Erythroblast (primary cell): ENCODE measurements at regions not wholly inside any gene's neighbourhood (a gene's known extent, or its start where the extent isn't known, plus 50 kb on each side); places are given as distances from the start of the nearest gene placed in this dataset.

Experiments used
- DNase-seq, 2 experiments: peaks; one replicate each; lab custom pipeline; 2025; lab: John Stamatoyannopoulos, UW
- GATA1 ChIP-seq: IDR thresholded peaks from 2 replicates; pipeline ENCODE4 v1.6.1; 2011; ENCODE audit warnings: low read depth, mild to moderate bottlenecking, control low read depth, low read length, moderate library complexity
- POLR2A ChIP-seq: IDR thresholded peaks from 2 replicates; pipeline ENCODE4 v1.6.1; 2011; ENCODE audit warnings: mild to moderate bottlenecking, low read length

- TF ChIP-seq GATA1 (no peak), POLR2A (no peak)
- DNase-seq, result no peak
Observed at GRCh38 chr10:130480491-130480890, 344.3 kb downstream of the GLRX3 start.

GRCh38 chr10:130481076-130481930 lies 345.1 kb downstream of the GLRX3 start:
- no peak for DNase-seq
- TF ChIP-seq GATA1, result no peak
- no peak for TF ChIP-seq POLR2A

GRCh38 chr10:130481936-130482335 lies 345.7 kb downstream of the GLRX3 start:
- TF ChIP-seq GATA1, result no peak
- TF ChIP-seq POLR2A, result no peak
- no peak for DNase-seq

GRCh38 chr10:130483691-130484467 lies 347.7 kb downstream of the GLRX3 start:
- no peak for DNase-seq
- no peak for TF ChIP-seq GATA1
- TF ChIP-seq POLR2A, result no peak

- TF ChIP-seq GATA1, result no peak
- TF ChIP-seq POLR2A, result no peak
- DNase-seq, result no peak
Observed at GRCh38 chr10:130484468-130485180, 348.4 kb downstream of the GLRX3 start.

GRCh38 chr10:130485236-130485957 lies 349.2 kb downstream of the GLRX3 start:
- no peak for DNase-seq
- TF ChIP-seq POLR2A (no peak), GATA1 (no peak)

GRCh38 chr10:130485958-130486895 lies 350.0 kb downstream of the GLRX3 start:
- DNase-seq, result no peak
- TF ChIP-seq GATA1 (no peak), POLR2A (no peak)

- TF ChIP-seq GATA1 (no peak), POLR2A (no peak)
- DNase-seq, result no peak
Observed at GRCh38 chr10:130486906-130487305, 350.7 kb downstream of the GLRX3 start.

GRCh38 chr10:130487566-130487965 lies 351.4 kb downstream of the GLRX3 start:
- DNase-seq, result no peak
- TF ChIP-seq GATA1, result no peak

GRCh38 chr10:130489891-130490290 lies 353.7 kb downstream of the GLRX3 start:
- TF ChIP-seq GATA1, result no peak
- TF ChIP-seq POLR2A, result no peak
- DNase-seq, result no peak

GRCh38 chr10:130491011-130491692 lies 355.0 kb downstream of the GLRX3 start:
- TF ChIP-seq GATA1, result no peak
- TF ChIP-seq POLR2A, result no peak
- DNase-seq, result no peak

GRCh38 chr10:130491693-130492050 lies 355.5 kb downstream of the GLRX3 start:
- TF ChIP-seq GATA1 (no peak), POLR2A (no peak)
- no peak for DNase-seq
